Neuron (in vitro differentiated cells): ENCODE measurements at regions not wholly inside any gene's neighbourhood (a gene's known extent, or its start where the extent isn't known, plus 50 kb on each side); places are given as distances from the start of the nearest gene placed in this dataset.
"Not testable (repeated sequence)": the region's sequence is repeated elsewhere in the genome, so short reads cannot be mapped to it uniquely, and the experiment has no call there.

Source experiments
- H2AFZ ChIP-seq: one replicate; pipeline ENCODE4 v1.6.1; 2013; ENCODE audit warnings: low read depth, mild to moderate bottlenecking, inconsistent platforms, low read length, moderate library complexity
- H3K27me3 ChIP-seq: one replicate; pipeline ENCODE4 v1.6.1; 2013; ENCODE audit warnings: low read length; ENCODE audit not compliant: insufficient read depth
- H3K36me3 ChIP-seq: one replicate; pipeline ENCODE4 v1.6.1; 2013; ENCODE audit warnings: low read length; ENCODE audit not compliant: insufficient read depth
- H3K4me1 ChIP-seq: one replicate; pipeline ENCODE4 v1.6.1; 2013; ENCODE audit warnings: low read length; ENCODE audit not compliant: insufficient read depth
- H3K4me3 ChIP-seq: 2 replicates; pipeline ENCODE4 v1.5.1; 2013; ENCODE audit warnings: mild to moderate bottlenecking, low read length, moderate library complexity
- H3K9me3 ChIP-seq: one replicate; pipeline ENCODE4 v1.6.1; 2013; ENCODE audit warnings: low read length

- not testable (repeated sequence) for H3K9me3 ChIP-seq, H2AFZ ChIP-seq, H3K27me3 ChIP-seq, H3K4me3 ChIP-seq, H3K36me3 ChIP-seq, H3K4me1 ChIP-seq
Measured at GRCh38 chr1:73183581-73183980, 901.2 kb upstream of the NEGR1 start.

GRCh38 chr1:73181190-73181540, 898.8 kb upstream of the NEGR1 start:
- Histone ChIP-seq H2AFZ (no peak overlapping the region), H3K4me1 (no peaks in the 10 kb centered on the region), H3K9me3 (no peaks in the 10 kb centered on the region), H3K4me3 (no peak overlapping the region), H3K27me3 (no peaks in the 10 kb centered on the region), H3K36me3 (no peaks in the 10 kb centered on the region)

- H3K4me3 ChIP-seq: no peak overlapping the region
- H3K36me3 ChIP-seq: no peaks in the 10 kb centered on the region
- no peaks in the 10 kb centered on the region for H3K4me1 ChIP-seq
- no peaks in the 10 kb centered on the region for H3K27me3 ChIP-seq
- no peak overlapping the region for H2AFZ ChIP-seq
- H3K9me3 ChIP-seq: no peaks in the 10 kb centered on the region
Measured at GRCh38 chr1:73180397-73181189, 898.3 kb upstream of the NEGR1 start.

GRCh38 chr1:73176902-73177301, 894.6 kb upstream of the NEGR1 start:
- no peak overlapping the region for H3K4me3 ChIP-seq
- H3K27me3 ChIP-seq: no peaks in the 10 kb centered on the region
- no peak overlapping the region for H2AFZ ChIP-seq
- no peaks in the 10 kb centered on the region for H3K36me3 ChIP-seq
- no peaks in the 10 kb centered on the region for H3K9me3 ChIP-seq
- no peaks in the 10 kb centered on the region for H3K4me1 ChIP-seq

- Histone ChIP-seq H3K9me3 (no peaks in the 10 kb centered on the region), H3K4me1 (no peaks in the 10 kb centered on the region), H2AFZ (no peak overlapping the region), H3K4me3 (no peak overlapping the region), H3K27me3 (no peaks in the 10 kb centered on the region), H3K36me3 (no peaks in the 10 kb centered on the region)
Measured at GRCh38 chr1:73167009-73167657, 884.8 kb upstream of the NEGR1 start.

GRCh38 chr1:73162564-73162963, 880.2 kb upstream of the NEGR1 start:
- Histone ChIP-seq H3K4me3 (no peak overlapping the region), H3K9me3 (no peaks in the 10 kb centered on the region), H3K4me1 (peaks cover 7% of the 10 kb centered on the region), H2AFZ (no peak overlapping the region), H3K36me3 (no peaks in the 10 kb centered on the region), H3K27me3 (no peaks in the 10 kb centered on the region)

- H3K4me3 ChIP-seq: no peak overlapping the region
- peaks cover 7% of the 10 kb centered on the region for H3K4me1 ChIP-seq
- H3K36me3 ChIP-seq: no peaks in the 10 kb centered on the region
- H3K27me3 ChIP-seq: no peaks in the 10 kb centered on the region
- H2AFZ ChIP-seq: no peak overlapping the region
- no peaks in the 10 kb centered on the region for H3K9me3 ChIP-seq
Measured at GRCh38 chr1:73161418-73161817, 879.1 kb upstream of the NEGR1 start.

GRCh38 chr1:73160759-73161158, 878.4 kb upstream of the NEGR1 start:
- H3K4me3 ChIP-seq: no peak overlapping the region
- H3K36me3 ChIP-seq: no peaks in the 10 kb centered on the region

GRCh38 chr1:73144311-73144710, 862.0 kb upstream of the NEGR1 start:
- Histone ChIP-seq H3K27me3 (no peaks in the 10 kb centered on the region), H3K4me1 (no peaks in the 10 kb centered on the region), H3K4me3 (no peak overlapping the region), H2AFZ (no peak overlapping the region), H3K36me3 (no peaks in the 10 kb centered on the region), H3K9me3 (peaks cover 5% of the 10 kb centered on the region)

More at GRCh38 chr1:73160759-73161158, 878.4 kb upstream of the NEGR1 start:
- no peak overlapping the region for H2AFZ ChIP-seq
- no peaks in the 10 kb centered on the region for H3K27me3 ChIP-seq
- H3K9me3 ChIP-seq: no peaks in the 10 kb centered on the region
- peaks cover 7% of the 10 kb centered on the region for H3K4me1 ChIP-seq

GRCh38 chr1:73136975-73137374, 854.6 kb upstream of the NEGR1 start:
- H3K4me3 ChIP-seq: no peak overlapping the region
- no peaks in the 10 kb centered on the region for H3K9me3 ChIP-seq
- no peak overlapping the region for H2AFZ ChIP-seq
- no peaks in the 10 kb centered on the region for H3K4me1 ChIP-seq
- no peaks in the 10 kb centered on the region for H3K27me3 ChIP-seq
- H3K36me3 ChIP-seq: no peaks in the 10 kb centered on the region

- H3K4me3 ChIP-seq: no peak overlapping the region
- no peaks in the 10 kb centered on the region for H3K4me1 ChIP-seq
- H2AFZ ChIP-seq: no peak overlapping the region
- no peaks in the 10 kb centered on the region for H3K36me3 ChIP-seq
- H3K9me3 ChIP-seq: no peaks in the 10 kb centered on the region
- H3K27me3 ChIP-seq: no peaks in the 10 kb centered on the region
Measured at GRCh38 chr1:73106931-73107330, 824.6 kb upstream of the NEGR1 start.

GRCh38 chr1:73105755-73106154, 823.4 kb upstream of the NEGR1 start:
- Histone ChIP-seq H3K36me3 (no peaks in the 10 kb centered on the region), H3K9me3 (no peaks in the 10 kb centered on the region), H3K27me3 (no peaks in the 10 kb centered on the region), H3K4me3 (no peak overlapping the region), H3K4me1 (no peaks in the 10 kb centered on the region), H2AFZ (no peak overlapping the region)

- H3K27me3 ChIP-seq: no peaks in the 10 kb centered on the region
- no peaks in the 10 kb centered on the region for H3K4me1 ChIP-seq
Measured at GRCh38 chr1:73104749-73105148, 822.4 kb upstream of the NEGR1 start.

GRCh38 chr1:73100216-73100615, 817.9 kb upstream of the NEGR1 start:
- H3K9me3 ChIP-seq: no peaks in the 10 kb centered on the region
- no peaks in the 10 kb centered on the region for H3K27me3 ChIP-seq
- H3K4me3 ChIP-seq: no peak overlapping the region
- no peak overlapping the region for H2AFZ ChIP-seq
- H3K4me1 ChIP-seq: no peaks in the 10 kb centered on the region
- H3K36me3 ChIP-seq: no peaks in the 10 kb centered on the region

More at GRCh38 chr1:73104749-73105148, 822.4 kb upstream of the NEGR1 start:
- H3K9me3 ChIP-seq: no peaks in the 10 kb centered on the region
- H2AFZ ChIP-seq: no peak overlapping the region
- no peaks in the 10 kb centered on the region for H3K36me3 ChIP-seq
- H3K4me3 ChIP-seq: no peak overlapping the region
